GM12878 (cell line): ENCODE measurements at regions not wholly inside any gene's neighbourhood (a gene's known extent, or its start where the extent isn't known, plus 50 kb on each side); places are given as distances from the start of the nearest gene placed in this dataset.

ENCODE experiments used
- ATF3 ChIP-seq: IDR thresholded peaks from 2 replicates; pipeline ENCODE4 v1.6.1; 2011; ENCODE audit warnings: low read depth, mild to moderate bottlenecking, low read length, moderate library complexity, borderline replicate concordance; ENCODE audit errors: extremely low read depth
- CBX5 ChIP-seq: sonication (generic); IDR thresholded peaks from 2 replicates; pipeline ENCODE4 v1.6.1; 2016; ENCODE audit warnings: low read depth, moderate library complexity, mild to moderate bottlenecking, inconsistent platforms
- CHD1 ChIP-seq: IDR thresholded peaks from 2 replicates; pipeline ENCODE4 v1.6.1; 2012; ENCODE audit warnings: low read depth, low read length, improper control_type of control experiment
- CTCF ChIP-seq, 3 experiments: IDR thresholded peaks in 2 of 3; conservative IDR thresholded peaks in 1 of 3; 2 replicates each; pipeline ENCODE4 v1.5.1; 2011; ENCODE audit warnings: low read depth in 3 of 3, low read length in 3 of 3, mild to moderate bottlenecking in 3 of 3, control low read depth in 2 of 3, moderate library complexity in 2 of 3, inconsistent platforms in 1 of 3, mixed read lengths in 1 of 3; ENCODE audit not compliant: control insufficient read depth in 2 of 3, insufficient read depth in 1 of 3; ENCODE audit errors: extremely low read depth in 1 of 3
- EP300 ChIP-seq, 2 experiments: fragments of 150-350 bp in 1 of 2; IDR thresholded peaks; 2 replicates each; pipeline ENCODE4 v1.6.1; 2011 to 2012; ENCODE audit warnings: low read depth in 2 of 2, low read length in 2 of 2, borderline replicate concordance in 1 of 2, improper control_type of control experiment in 1 of 2, inconsistent platforms in 1 of 2; ENCODE audit not compliant: control insufficient read depth in 1 of 2
- FOS ChIP-seq: IDR thresholded peaks from 3 replicates; pipeline ENCODE4 v1.6.1; 2011; ENCODE audit warnings: borderline replicate concordance; ENCODE audit not compliant: insufficient read length; ENCODE audit errors: extremely low read depth
- GATAD2B ChIP-seq: fragments of 450-650 bp; conservative IDR thresholded peaks from 2 replicates; pipeline ENCODE4 v1.6.1; 2017; ENCODE audit warnings: low read depth, mild to moderate bottlenecking, moderate library complexity
- MAX ChIP-seq: IDR thresholded peaks from 2 replicates; pipeline ENCODE4 v1.6.1; 2012; ENCODE audit warnings: low read depth, low read length, improper control_type of control experiment
- NR2C2 ChIP-seq: IDR thresholded peaks from 2 replicates; pipeline ENCODE4 v1.6.1; 2011; ENCODE audit warnings: borderline replicate concordance, low read depth; ENCODE audit not compliant: control insufficient read depth, insufficient read length
- RAD21 ChIP-seq: IDR thresholded peaks from 2 replicates; pipeline ENCODE4 v1.6.1; 2011; ENCODE audit warnings: mild to moderate bottlenecking, low read depth, low read length, moderate library complexity; ENCODE audit not compliant: insufficient read depth
- SMAD1 ChIP-seq: fragments of 450-650 bp; IDR thresholded peaks from 2 replicates; pipeline ENCODE4 v1.6.1; 2018; ENCODE audit warnings: mild to moderate bottlenecking, low read depth; ENCODE audit not compliant: partially characterized antibody
- STAT1 ChIP-seq: fragments of 450-650 bp; conservative IDR thresholded peaks from 2 replicates; pipeline ENCODE4 v1.6.1; 2014; ENCODE audit warnings: antibody characterized with exemption, mild to moderate bottlenecking
- ZZZ3 ChIP-seq: IDR thresholded peaks from 2 replicates; pipeline ENCODE4 v1.6.1; 2011; ENCODE audit warnings: low read depth; ENCODE audit not compliant: control insufficient read depth, insufficient read length

- TF ChIP-seq EP300 (IDR thresholded peaks at IDR 0.05; ENCODE audit: borderline replicate concordance in 1 of 2, control insufficient read depth in 1 of 2, low read depth in 2 of 2, low read length in 2 of 2) (no peak), FOS (no peak), GATAD2B (no peak), CTCF (IDR thresholded peaks at IDR 0.05 in 2 of 3, conservative IDR thresholded peaks at IDR 0.05 in 1 of 3; ENCODE audit: control insufficient read depth in 2 of 3, extremely low read depth in 1 of 3, insufficient read depth in 1 of 3, low read depth in 3 of 3, low read length in 3 of 3) (no peak), NR2C2 (no peak), ZZZ3 (no peak), RAD21 (no peak), STAT1 (no peak), ATF3 (no peak), SMAD1 (no peak), MAX (no peak), CBX5 (no peak), CHD1 (no peak)
Measured at GRCh38 chr4:65911720-65912119, 241.4 kb upstream of the EPHA5 start.
